ENCODE measurements at regions not wholly inside any gene's neighbourhood (a gene's known extent, or its start where the extent isn't known, plus 50 kb on each side); places are given as distances from the start of the nearest gene placed in this dataset.

GRCh38 chr14:101001311-101002069 is 98.0 kb upstream of the RTL1 start:
- peak; percentile 54 for DNase-seq (ENCODE audit: extremely low read depth, low read depth)

DNA sequence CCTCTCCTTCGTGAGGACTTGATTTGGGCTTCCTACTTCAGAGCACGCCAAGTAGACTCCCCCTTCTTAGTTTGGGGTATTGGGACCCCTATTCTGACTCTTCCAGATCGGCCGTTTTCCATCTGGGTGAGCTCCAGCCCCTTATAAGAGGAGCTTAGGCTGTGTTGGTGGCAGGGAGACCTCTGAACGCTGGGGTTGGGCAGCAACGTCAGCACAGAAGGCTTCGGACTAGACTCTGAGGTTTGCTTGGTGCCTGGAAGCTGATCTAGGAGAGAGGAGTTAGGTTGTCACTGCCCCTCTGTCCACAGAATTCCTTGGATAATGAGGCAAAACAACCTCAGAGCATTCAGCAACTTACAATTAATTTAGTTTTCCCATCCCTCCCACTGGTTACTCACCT is 99.2 kb upstream of the RTL1 start:
- no peak for DNase-seq (ENCODE audit: extremely low read depth, low read depth)
- TF ChIP-seq, protein P1, sequence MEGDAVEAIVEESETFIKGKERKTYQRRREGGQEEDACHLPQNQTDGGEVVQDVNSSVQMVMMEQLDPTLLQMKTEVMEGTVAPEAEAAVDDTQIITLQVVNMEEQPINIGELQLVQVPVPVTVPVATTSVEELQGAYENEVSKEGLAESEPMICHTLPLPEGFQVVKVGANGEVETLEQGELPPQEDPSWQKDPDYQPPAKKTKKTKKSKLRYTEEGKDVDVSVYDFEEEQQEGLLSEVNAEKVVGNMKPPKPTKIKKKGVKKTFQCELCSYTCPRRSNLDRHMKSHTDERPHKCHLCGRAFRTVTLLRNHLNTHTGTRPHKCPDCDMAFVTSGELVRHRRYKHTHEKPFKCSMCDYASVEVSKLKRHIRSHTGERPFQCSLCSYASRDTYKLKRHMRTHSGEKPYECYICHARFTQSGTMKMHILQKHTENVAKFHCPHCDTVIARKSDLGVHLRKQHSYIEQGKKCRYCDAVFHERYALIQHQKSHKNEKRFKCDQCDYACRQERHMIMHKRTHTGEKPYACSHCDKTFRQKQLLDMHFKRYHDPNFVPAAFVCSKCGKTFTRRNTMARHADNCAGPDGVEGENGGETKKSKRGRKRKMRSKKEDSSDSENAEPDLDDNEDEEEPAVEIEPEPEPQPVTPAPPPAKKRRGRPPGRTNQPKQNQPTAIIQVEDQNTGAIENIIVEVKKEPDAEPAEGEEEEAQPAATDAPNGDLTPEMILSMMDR (IDR thresholded peaks at IDR 0.05; ENCODE audit: low read depth, low read length): no peak

More at GRCh38 chr14:101001311-101002069, 98.0 kb upstream of the RTL1 start:
- TF ChIP-seq, protein P1 (IDR thresholded peaks at IDR 0.05; ENCODE audit: low read depth, low read length): no peak

DNA sequence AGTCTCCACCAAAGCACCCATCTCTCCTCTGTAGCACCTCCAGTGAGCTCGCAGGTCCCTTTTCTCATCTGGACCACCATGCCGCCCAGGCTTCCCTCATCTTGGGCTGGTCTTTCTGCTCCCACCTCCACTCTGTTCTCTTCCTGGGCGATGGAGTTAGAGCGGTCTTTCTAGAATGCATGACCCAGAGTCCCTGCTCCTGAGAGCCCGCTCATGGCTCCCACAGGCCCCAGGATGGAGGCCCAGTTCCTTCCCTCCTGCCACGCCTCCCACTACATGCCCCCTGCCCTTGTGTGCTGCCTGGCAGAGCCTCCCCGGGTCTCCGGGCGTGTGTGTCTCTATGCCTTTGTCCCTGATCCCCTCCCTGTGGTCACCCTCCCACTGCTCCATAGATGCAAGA is 100.7 kb upstream of the RTL1 start:
- TF ChIP-seq, protein P1 (IDR thresholded peaks at IDR 0.05; ENCODE audit: low read depth, low read length): no peak
- no peak for DNase-seq (ENCODE audit: extremely low read depth, low read depth)

DNA sequence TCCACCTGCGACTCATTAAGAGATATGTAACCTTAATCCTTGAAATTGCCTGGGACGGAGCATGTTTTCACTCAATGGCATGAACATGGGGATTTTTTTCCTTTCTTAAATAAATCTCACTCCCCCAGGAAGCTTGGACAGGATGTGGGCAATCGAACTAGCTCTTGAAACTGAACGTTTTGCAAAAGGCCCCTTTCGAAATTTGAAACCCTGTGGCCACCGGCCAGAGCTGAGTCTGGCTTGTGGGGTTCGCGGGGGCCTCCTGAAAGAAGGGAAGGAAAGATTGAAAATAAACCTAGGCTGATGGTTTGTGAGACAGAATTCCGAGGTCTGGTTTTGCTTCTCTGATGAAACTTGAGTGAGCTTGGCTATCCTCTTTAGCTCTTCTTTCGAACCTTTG is 101.4 kb upstream of the RTL1 start:
- peak; percentile 54 for DNase-seq (ENCODE audit: extremely low read depth, low read depth)
- TF ChIP-seq, protein P1 (IDR thresholded peaks at IDR 0.05; ENCODE audit: low read depth, low read length): no peak

GRCh38 chr14:101005447-101005846 is 101.9 kb upstream of the RTL1 start:
- no peak for DNase-seq (ENCODE audit: extremely low read depth, low read depth)
- TF ChIP-seq, protein P1 (IDR thresholded peaks at IDR 0.05; ENCODE audit: low read depth, low read length): no peak

DNA sequence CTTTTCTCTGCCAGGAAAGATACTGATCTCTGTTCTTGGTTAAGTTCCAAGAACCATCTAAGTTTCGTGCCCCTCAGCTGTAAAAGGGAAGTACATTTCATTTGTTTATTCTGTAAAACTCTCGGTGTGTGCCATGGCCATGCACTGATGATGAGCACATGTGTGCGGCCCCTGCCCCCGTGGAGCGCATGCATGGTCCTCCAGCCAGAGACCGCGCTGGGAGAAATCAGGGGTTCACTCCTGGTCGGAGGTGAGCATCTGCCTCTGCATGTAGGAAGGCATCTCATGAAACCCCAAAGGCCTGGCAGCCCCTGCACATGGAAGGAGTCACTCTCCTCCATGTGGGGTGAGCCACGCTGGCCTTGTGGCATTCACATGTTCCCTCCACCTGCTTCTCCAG is 102.5 kb upstream of the RTL1 start:
- TF ChIP-seq, protein P1 (IDR thresholded peaks at IDR 0.05; ENCODE audit: low read depth, low read length): no peak
- no peak for DNase-seq (ENCODE audit: extremely low read depth, low read depth)

GRCh38 chr14:101007004-101007614 is 103.6 kb upstream of the RTL1 start:
- DNase-seq (ENCODE audit: extremely low read depth, low read depth): no peak
- TF ChIP-seq, protein P1 (IDR thresholded peaks at IDR 0.05; ENCODE audit: low read depth, low read length): no peak

All from AG09319 (cell line).